Peyer's patch (tissue), 4 donors: ENCODE measurements at regions not wholly inside any gene's neighbourhood (a gene's known extent, or its start where the extent isn't known, plus 50 kb on each side); places are given as distances from the start of the nearest gene placed in this dataset.

Source experiments
- CTCF ChIP-seq, 6 experiments: fragments of 450-650 bp in 4 of 6; fragments of 200-600 bp in 2 of 6; sonication (generic) in 1 of 6; IDR thresholded peaks; one replicate each; pipeline ENCODE4 v1.5.1; 2017 to 2019; ENCODE audit warnings: antibody characterized with exemption in 6 of 6, mild to moderate bottlenecking in 3 of 6, moderate library complexity in 1 of 6
- POLR2A ChIP-seq, 2 donors: fragments of 450-650 bp; IDR thresholded peaks; one replicate each; pipeline ENCODE4 v1.5.1; 2017; ENCODE audit warnings: antibody characterized with exemption in 2 of 2, mild to moderate bottlenecking in 2 of 2, moderate library complexity in 2 of 2

- TF ChIP-seq POLR2A (IDR thresholded peaks at IDR 0.05) (no peak), CTCF (IDR thresholded peaks at IDR 0.05) (no peak)
Observed at GRCh38 chr13:73908809-73909208, 225.4 kb downstream of the KLF12 start.
